Epithelial cell of esophagus (primary cell): ENCODE measurements at regions not wholly inside any gene's neighbourhood (a gene's known extent, or its start where the extent isn't known, plus 50 kb on each side); places are given as distances from the start of the nearest gene placed in this dataset.
A peak's percentile ranks its signal among the peaks of the same experiment; 100 is the strongest.

Source experiments
- DNase-seq: peaks from one replicate; pipeline ENCODE4 v3.0.0; 2010; ENCODE audit warnings: low read depth
- H3K4me3 ChIP-seq: 2 replicates; pipeline ENCODE4 v1.5.1; 2011; ENCODE audit warnings: mild to moderate bottlenecking, low read length, control low read depth
- CTCF ChIP-seq: IDR thresholded peaks from 2 replicates; pipeline ENCODE4 v1.5.1; 2011; ENCODE audit warnings: low read depth, mild to moderate bottlenecking, low read length, control low read depth, inconsistent platforms; ENCODE audit not compliant: insufficient read depth; ENCODE audit errors: missing control alignments

DNA sequence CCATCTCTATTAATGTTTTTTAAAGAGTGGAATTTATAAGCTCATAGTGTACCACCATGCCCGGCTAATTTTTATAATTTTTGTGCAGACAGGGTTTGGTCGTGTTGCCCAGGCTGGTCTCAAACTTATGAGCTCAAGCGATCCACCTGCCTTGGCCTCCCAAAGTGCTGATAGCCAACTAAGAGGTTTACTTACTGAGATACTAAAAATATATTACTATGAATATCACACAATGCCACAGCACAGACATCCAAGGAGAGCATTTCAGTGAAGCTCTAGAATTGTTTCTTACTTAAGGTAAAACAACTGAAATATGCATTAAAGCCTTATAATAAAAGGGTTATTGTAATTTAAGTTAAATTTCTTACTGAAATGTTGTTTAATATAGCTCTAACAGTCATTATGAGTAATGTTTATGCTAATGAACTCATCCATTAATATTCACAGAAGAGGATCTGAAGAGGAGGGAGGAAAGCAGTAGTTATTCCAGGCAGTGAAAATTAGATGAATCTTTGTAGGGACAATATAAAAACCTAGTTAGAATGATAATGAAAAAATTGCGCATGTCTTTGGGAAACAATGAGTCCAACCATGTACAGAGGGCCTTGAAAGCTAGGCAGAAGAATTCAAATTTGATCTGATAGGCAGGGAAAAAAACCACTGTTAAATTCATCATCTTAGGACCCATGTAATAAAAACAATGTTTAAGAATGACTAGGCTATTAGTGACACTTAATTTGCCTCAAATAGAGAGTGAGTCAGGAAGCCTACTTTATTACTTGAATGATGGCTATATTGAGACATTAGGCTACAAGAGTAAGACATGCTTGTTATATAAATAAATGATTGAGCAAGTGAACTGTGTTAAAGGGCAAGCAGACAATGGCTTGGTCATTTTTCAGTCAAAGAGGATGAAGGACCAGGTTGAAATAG lies 99.2 kb downstream of the SLC41A2 start:
- no peak overlapping the region for H3K4me3 ChIP-seq
- TF ChIP-seq CTCF: no peak
- DNase-seq: peak; percentile 27

GRCh38 chr12:104856531-104856930 lies 101.6 kb downstream of the SLC41A2 start:
- H3K4me3 ChIP-seq: no peak overlapping the region
- no peak for TF ChIP-seq CTCF
- DNase-seq: no peak

DNA sequence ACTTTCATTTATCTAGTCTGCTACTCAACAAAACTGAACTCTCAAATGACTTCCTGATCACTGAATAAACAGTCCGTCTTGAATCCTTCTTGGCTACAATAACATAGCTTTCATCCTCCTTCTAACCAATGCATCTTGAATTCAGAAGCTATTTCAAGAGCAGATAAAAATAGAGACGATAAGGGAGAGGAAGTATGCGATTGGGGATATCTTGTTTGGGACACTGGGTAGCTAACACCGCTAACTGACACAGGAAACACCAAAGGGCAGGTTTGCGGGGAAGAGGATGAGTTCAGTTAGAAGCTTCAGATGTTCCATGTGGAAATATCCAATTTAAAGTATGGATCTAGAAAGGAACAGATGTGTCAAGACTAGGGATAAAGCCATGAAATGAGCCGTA lies 102.5 kb downstream of the SLC41A2 start:
- no peak for TF ChIP-seq CTCF
- no peak for DNase-seq

DNA sequence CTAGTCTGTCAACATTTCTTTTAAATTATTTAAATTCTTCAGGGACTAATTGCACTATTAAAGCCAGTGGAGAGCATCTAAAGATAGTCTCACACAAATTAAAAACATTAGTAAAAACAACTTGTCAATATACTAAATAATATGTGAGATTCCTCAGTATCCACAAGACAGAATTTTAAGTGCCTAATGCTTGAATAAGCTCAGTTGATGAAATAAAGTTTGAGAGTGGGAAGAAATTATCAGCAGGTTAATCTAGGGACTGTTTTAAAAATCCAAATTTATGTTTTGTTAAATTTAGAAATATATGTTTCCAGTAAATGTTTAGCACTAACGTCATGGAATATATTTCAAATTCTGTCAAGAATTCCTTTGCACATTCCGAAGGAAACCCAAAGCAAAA lies 105.2 kb downstream of the SLC41A2 start:
- TF ChIP-seq CTCF: no peak
- H3K4me3 ChIP-seq: no peak overlapping the region
- no peak for DNase-seq

More for the DNA sequence above, 102.5 kb downstream of the SLC41A2 start:
- no peak overlapping the region for H3K4me3 ChIP-seq

DNA sequence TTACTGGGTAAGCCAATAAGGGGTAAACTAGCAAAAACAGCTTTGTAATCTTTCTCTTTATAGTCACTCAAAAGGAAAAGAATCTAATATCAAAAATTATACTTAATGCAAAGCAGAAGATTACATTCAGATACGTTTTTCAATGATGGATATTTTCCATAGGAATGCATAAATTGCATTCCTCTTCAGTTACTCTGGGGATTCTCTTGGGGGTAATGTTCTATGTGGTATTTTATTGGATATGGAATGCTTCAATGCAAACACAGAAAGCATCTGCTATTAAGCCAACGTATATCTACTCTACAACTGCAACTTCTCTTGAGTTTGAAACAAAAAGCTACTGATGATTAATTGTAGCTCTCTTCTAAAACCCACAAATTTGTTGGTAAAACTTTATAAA lies 106.0 kb downstream of the SLC41A2 start:
- TF ChIP-seq CTCF: no peak

GRCh38 chr12:104850781-104851180 lies 107.3 kb downstream of the SLC41A2 start:
- no peak for DNase-seq
- no peak for TF ChIP-seq CTCF
- no peak overlapping the region for H3K4me3 ChIP-seq

More for the DNA sequence above, 106.0 kb downstream of the SLC41A2 start:
- no peak overlapping the region for H3K4me3 ChIP-seq
- no peak for DNase-seq
